WTC11 (cell line): ENCODE measurements at regions not wholly inside any gene's neighbourhood (a gene's known extent, or its start where the extent isn't known, plus 50 kb on each side); places are given as distances from the start of the nearest gene placed in this dataset.

Experiments
- ATAC-seq: fragments of 200-7000 bp; cut with Tn5 transposase; 2 replicates; pipeline ENCODE4 v1.10.0; 2021; ENCODE audit warnings: mild to moderate bottlenecking, moderate library complexity
- CTCF ChIA-PET: fragments of 300-600 bp; sonication (Branson Sonifier 250); formaldehyde crosslinking; loops from one replicate; lab custom pipeline; 2021; ENCODE audit warnings: antibody characterized with exemption; lab: Charles Lee
- POLR2A ChIA-PET: fragments of 350-600 bp; sonication (Branson Sonifier 250); formaldehyde crosslinking; loops from one replicate; lab custom pipeline; 2021; ENCODE audit warnings: antibody characterized with exemption; lab: Charles Lee
- DNase-seq: peaks from one replicate; pipeline ENCODE4 v3.0.0; 2021; ENCODE audit warnings: low spot score
- H3K27ac Mint-ChIP-seq: 2 replicates; pipeline ENCODE4 v1.8.0; 2021; ENCODE audit warnings: mixed read lengths
- H3K27me3 Mint-ChIP-seq: 2 replicates; pipeline ENCODE4 v1.8.0; 2021; ENCODE audit warnings: low read depth, mild to moderate bottlenecking, moderate library complexity, mixed read lengths
- H3K36me3 Mint-ChIP-seq: 2 replicates; pipeline ENCODE4 v1.8.0; 2021; ENCODE audit warnings: mixed read lengths
- H3K4me1 Mint-ChIP-seq: 2 replicates; pipeline ENCODE4 v1.8.0; 2022; ENCODE audit warnings: mixed read lengths
- H3K4me3 Mint-ChIP-seq: 2 replicates; pipeline ENCODE4 v1.8.0; 2021; ENCODE audit warnings: mild to moderate bottlenecking, moderate library complexity, mixed read lengths
- H3K9me3 Mint-ChIP-seq: 2 replicates; pipeline ENCODE4 v1.8.0; 2021; ENCODE audit warnings: mixed read lengths
- CREM ChIP-seq: sonication (generic); formaldehyde crosslinking; IDR thresholded peaks from 2 replicates; pipeline ENCODE4 v1.8.1; 2022; ENCODE audit warnings: mild to moderate bottlenecking, missing genetic modification reagents, moderate library complexity
- FOXK1 ChIP-seq: sonication (generic); formaldehyde crosslinking; IDR thresholded peaks from 2 replicates; pipeline ENCODE4 v1.8.0; 2022; ENCODE audit warnings: mild to moderate bottlenecking, moderate library complexity, missing genetic modification reagents
- MYBL2 ChIP-seq: sonication (generic); formaldehyde crosslinking; IDR thresholded peaks from 2 replicates; pipeline ENCODE4 v1.8.1; 2023; ENCODE audit warnings: mild to moderate bottlenecking, moderate library complexity, missing genetic modification reagents
- NFE2L1 ChIP-seq: sonication (generic); formaldehyde crosslinking; IDR thresholded peaks from 2 replicates; pipeline ENCODE4 v1.8.1; 2023; ENCODE audit warnings: missing genetic modification reagents
- NFYB ChIP-seq: sonication (generic); formaldehyde crosslinking; conservative IDR thresholded peaks from 2 replicates; pipeline ENCODE4 v1.8.0; 2022; ENCODE audit warnings: low read depth, missing genetic modification reagents
- PRRX2 ChIP-seq: fragments of 250-450 bp; sonication (Bioruptor Pico); IDR thresholded peaks from 2 replicates; pipeline ENCODE4 v1.8.0; 2021; ENCODE audit warnings: mild to moderate bottlenecking
- SMAD4 ChIP-seq: sonication (generic); formaldehyde crosslinking; IDR thresholded peaks from 2 replicates; pipeline ENCODE4 v1.8.0; 2022; ENCODE audit warnings: mild to moderate bottlenecking, missing genetic modification reagents
- ZNF317 ChIP-seq: sonication (generic); formaldehyde crosslinking; IDR thresholded peaks from 2 replicates; pipeline ENCODE4 v1.8.1; 2023; ENCODE audit warnings: low read depth, mild to moderate bottlenecking, moderate library complexity, missing genetic modification reagents, borderline replicate concordance
- TF ChIP-seq, protein P1 (sequence below): sonication (generic); formaldehyde crosslinking; conservative IDR thresholded peaks from 2 replicates; pipeline ENCODE4 v1.8.1; 2023; ENCODE audit warnings: mild to moderate bottlenecking, low read depth, missing genetic modification reagents, moderate library complexity
- TF ChIP-seq, protein P2 (sequence below): fragments of 200-600 bp; IDR thresholded peaks from 2 replicates; pipeline ENCODE4 v1.8.0; 2022; ENCODE audit warnings: antibody characterized with exemption
- TF ChIP-seq, protein P3 (sequence below): sonication (generic); formaldehyde crosslinking; IDR thresholded peaks from 2 replicates; pipeline ENCODE4 v1.8.0; 2022; ENCODE audit warnings: mild to moderate bottlenecking, missing genetic modification reagents
- TF ChIP-seq, protein P4 (sequence below): sonication (generic); formaldehyde crosslinking; IDR thresholded peaks from 2 replicates; pipeline ENCODE4 v1.8.0; 2023; ENCODE audit warnings: mild to moderate bottlenecking, missing genetic modification reagents
- TF ChIP-seq, protein P5 (sequence below): fragments of 250-450 bp; sonication (Bioruptor Pico); IDR thresholded peaks from 2 replicates; pipeline ENCODE4 v1.9.0; 2021; ENCODE audit warnings: mild to moderate bottlenecking
- TF ChIP-seq, protein P6 (sequence below): sonication (generic); formaldehyde crosslinking; IDR thresholded peaks from 2 replicates; pipeline ENCODE4 v1.8.1; 2022; ENCODE audit warnings: mild to moderate bottlenecking, moderate library complexity, missing genetic modification reagents
- TF ChIP-seq, protein P7 (sequence below): sonication (generic); formaldehyde crosslinking; IDR thresholded peaks from 2 replicates; pipeline ENCODE4 v1.8.1; 2022; ENCODE audit warnings: missing genetic modification reagents, borderline replicate concordance
- TF ChIP-seq, protein P8 (sequence below): sonication (generic); formaldehyde crosslinking; IDR thresholded peaks from 2 replicates; pipeline ENCODE4 v1.8.0; 2022; ENCODE audit warnings: mild to moderate bottlenecking, missing genetic modification reagents
- TF ChIP-seq, protein P9 (sequence below): sonication (generic); formaldehyde crosslinking; IDR thresholded peaks from 2 replicates; pipeline ENCODE4 v1.8.0; 2022; ENCODE audit warnings: mild to moderate bottlenecking, missing genetic modification reagents

DNA sequence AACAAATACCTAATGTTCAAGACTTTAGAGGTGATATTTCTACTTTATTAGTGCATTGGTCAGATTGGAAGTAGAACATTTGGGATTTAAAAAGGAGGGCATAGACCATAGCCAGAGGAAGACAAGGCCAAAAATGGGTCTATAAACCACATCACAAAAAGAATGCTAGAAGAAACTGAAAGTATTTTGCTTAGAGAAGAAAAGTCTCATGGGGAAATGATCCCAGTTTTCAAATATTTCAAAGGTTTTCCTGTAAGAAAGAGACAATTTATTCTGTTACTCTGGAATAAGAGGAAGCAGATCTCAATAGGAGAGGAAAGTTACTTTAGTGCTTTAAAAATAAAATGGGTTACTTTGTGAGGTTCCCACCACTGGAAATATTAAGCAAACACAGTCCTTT lies 341.4 kb downstream of the TNS1 start:
- ChIA-PET CTCF (interaction anchor here (1.4 to 1.5 kb wide), 2 partner anchors 11 to 52 kb away, joined by 4 read pairs; no protein-coding TSS in a partner anchor), POLR2A (no interaction called here)
- TF ChIP-seq, protein P1, sequence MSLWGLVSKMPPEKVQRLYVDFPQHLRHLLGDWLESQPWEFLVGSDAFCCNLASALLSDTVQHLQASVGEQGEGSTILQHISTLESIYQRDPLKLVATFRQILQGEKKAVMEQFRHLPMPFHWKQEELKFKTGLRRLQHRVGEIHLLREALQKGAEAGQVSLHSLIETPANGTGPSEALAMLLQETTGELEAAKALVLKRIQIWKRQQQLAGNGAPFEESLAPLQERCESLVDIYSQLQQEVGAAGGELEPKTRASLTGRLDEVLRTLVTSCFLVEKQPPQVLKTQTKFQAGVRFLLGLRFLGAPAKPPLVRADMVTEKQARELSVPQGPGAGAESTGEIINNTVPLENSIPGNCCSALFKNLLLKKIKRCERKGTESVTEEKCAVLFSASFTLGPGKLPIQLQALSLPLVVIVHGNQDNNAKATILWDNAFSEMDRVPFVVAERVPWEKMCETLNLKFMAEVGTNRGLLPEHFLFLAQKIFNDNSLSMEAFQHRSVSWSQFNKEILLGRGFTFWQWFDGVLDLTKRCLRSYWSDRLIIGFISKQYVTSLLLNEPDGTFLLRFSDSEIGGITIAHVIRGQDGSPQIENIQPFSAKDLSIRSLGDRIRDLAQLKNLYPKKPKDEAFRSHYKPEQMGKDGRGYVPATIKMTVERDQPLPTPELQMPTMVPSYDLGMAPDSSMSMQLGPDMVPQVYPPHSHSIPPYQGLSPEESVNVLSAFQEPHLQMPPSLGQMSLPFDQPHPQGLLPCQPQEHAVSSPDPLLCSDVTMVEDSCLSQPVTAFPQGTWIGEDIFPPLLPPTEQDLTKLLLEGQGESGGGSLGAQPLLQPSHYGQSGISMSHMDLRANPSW (CRISPR knock-in tag): no peak
- TF ChIP-seq NFE2L1 (CRISPR knock-in tag): no peak
- TF ChIP-seq, protein P2, sequence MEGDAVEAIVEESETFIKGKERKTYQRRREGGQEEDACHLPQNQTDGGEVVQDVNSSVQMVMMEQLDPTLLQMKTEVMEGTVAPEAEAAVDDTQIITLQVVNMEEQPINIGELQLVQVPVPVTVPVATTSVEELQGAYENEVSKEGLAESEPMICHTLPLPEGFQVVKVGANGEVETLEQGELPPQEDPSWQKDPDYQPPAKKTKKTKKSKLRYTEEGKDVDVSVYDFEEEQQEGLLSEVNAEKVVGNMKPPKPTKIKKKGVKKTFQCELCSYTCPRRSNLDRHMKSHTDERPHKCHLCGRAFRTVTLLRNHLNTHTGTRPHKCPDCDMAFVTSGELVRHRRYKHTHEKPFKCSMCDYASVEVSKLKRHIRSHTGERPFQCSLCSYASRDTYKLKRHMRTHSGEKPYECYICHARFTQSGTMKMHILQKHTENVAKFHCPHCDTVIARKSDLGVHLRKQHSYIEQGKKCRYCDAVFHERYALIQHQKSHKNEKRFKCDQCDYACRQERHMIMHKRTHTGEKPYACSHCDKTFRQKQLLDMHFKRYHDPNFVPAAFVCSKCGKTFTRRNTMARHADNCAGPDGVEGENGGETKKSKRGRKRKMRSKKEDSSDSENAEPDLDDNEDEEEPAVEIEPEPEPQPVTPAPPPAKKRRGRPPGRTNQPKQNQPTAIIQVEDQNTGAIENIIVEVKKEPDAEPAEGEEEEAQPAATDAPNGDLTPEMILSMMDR: no peak
- TF ChIP-seq, protein P3, sequence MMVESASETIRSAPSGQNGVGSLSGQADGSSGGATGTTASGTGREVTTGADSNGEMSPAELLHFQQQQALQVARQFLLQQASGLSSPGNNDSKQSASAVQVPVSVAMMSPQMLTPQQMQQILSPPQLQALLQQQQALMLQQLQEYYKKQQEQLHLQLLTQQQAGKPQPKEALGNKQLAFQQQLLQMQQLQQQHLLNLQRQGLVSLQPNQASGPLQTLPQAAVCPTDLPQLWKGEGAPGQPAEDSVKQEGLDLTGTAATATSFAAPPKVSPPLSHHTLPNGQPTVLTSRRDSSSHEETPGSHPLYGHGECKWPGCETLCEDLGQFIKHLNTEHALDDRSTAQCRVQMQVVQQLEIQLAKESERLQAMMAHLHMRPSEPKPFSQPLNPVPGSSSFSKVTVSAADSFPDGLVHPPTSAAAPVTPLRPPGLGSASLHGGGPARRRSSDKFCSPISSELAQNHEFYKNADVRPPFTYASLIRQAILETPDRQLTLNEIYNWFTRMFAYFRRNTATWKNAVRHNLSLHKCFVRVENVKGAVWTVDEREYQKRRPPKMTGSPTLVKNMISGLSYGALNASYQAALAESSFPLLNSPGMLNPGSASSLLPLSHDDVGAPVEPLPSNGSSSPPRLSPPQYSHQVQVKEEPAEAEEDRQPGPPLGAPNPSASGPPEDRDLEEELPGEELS (CRISPR knock-in tag): no peak
- TF ChIP-seq PRRX2: no peak
- TF ChIP-seq MYBL2 (CRISPR knock-in tag): no peak
- TF ChIP-seq, protein P4, sequence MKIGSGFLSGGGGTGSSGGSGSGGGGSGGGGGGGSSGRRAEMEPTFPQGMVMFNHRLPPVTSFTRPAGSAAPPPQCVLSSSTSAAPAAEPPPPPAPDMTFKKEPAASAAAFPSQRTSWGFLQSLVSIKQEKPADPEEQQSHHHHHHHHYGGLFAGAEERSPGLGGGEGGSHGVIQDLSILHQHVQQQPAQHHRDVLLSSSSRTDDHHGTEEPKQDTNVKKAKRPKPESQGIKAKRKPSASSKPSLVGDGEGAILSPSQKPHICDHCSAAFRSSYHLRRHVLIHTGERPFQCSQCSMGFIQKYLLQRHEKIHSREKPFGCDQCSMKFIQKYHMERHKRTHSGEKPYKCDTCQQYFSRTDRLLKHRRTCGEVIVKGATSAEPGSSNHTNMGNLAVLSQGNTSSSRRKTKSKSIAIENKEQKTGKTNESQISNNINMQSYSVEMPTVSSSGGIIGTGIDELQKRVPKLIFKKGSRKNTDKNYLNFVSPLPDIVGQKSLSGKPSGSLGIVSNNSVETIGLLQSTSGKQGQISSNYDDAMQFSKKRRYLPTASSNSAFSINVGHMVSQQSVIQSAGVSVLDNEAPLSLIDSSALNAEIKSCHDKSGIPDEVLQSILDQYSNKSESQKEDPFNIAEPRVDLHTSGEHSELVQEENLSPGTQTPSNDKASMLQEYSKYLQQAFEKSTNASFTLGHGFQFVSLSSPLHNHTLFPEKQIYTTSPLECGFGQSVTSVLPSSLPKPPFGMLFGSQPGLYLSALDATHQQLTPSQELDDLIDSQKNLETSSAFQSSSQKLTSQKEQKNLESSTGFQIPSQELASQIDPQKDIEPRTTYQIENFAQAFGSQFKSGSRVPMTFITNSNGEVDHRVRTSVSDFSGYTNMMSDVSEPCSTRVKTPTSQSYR (CRISPR knock-in tag): no peak
- TF ChIP-seq SMAD4: no peak
- TF ChIP-seq, protein P5, sequence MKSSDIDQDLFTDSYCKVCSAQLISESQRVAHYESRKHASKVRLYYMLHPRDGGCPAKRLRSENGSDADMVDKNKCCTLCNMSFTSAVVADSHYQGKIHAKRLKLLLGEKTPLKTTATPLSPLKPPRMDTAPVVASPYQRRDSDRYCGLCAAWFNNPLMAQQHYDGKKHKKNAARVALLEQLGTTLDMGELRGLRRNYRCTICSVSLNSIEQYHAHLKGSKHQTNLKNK (CRISPR knock-in tag): no peak
- TF ChIP-seq, protein P6, sequence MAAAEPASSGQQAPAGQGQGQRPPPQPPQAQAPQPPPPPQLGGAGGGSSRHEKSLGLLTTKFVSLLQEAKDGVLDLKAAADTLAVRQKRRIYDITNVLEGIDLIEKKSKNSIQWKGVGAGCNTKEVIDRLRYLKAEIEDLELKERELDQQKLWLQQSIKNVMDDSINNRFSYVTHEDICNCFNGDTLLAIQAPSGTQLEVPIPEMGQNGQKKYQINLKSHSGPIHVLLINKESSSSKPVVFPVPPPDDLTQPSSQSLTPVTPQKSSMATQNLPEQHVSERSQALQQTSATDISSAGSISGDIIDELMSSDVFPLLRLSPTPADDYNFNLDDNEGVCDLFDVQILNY (CRISPR knock-in tag): no peak
- TF ChIP-seq, protein P7, sequence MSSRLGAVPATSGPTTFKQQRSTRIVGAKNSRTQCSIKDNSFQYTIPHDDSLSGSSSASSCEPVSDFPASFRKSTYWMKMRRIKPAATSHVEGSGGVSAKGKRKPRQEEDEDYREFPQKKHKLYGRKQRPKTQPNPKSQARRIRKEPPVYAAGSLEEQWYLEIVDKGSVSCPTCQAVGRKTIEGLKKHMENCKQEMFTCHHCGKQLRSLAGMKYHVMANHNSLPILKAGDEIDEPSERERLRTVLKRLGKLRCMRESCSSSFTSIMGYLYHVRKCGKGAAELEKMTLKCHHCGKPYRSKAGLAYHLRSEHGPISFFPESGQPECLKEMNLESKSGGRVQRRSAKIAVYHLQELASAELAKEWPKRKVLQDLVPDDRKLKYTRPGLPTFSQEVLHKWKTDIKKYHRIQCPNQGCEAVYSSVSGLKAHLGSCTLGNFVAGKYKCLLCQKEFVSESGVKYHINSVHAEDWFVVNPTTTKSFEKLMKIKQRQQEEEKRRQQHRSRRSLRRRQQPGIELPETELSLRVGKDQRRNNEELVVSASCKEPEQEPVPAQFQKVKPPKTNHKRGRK: no peak
- TF ChIP-seq, protein P8, sequence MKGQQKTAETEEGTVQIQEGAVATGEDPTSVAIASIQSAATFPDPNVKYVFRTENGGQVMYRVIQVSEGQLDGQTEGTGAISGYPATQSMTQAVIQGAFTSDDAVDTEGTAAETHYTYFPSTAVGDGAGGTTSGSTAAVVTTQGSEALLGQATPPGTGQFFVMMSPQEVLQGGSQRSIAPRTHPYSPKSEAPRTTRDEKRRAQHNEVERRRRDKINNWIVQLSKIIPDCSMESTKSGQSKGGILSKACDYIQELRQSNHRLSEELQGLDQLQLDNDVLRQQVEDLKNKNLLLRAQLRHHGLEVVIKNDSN (CRISPR knock-in tag): no peak
- TF ChIP-seq NFYB: no peak
- TF ChIP-seq, protein P9, sequence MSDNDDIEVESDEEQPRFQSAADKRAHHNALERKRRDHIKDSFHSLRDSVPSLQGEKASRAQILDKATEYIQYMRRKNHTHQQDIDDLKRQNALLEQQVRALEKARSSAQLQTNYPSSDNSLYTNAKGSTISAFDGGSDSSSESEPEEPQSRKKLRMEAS (CRISPR knock-in tag): no peak
- no peak for TF ChIP-seq ZNF317 (CRISPR knock-in tag)
- TF ChIP-seq FOXK1 (CRISPR knock-in tag): no peak
- no peak for TF ChIP-seq CREM (CRISPR knock-in tag)
- H3K36me3 Mint-ChIP-seq: no peaks in the 10 kb centered on the region
- no peak overlapping the region for H3K4me3 Mint-ChIP-seq
- no peaks in the 10 kb centered on the region; the same call in 1 of the 2 replicates for H3K27me3 Mint-ChIP-seq
- ATAC-seq (no peak), DNase-seq (no peak)
- no peaks in the 10 kb centered on the region for H3K4me1 Mint-ChIP-seq
- 0 out of 2 replicates have a peak, but pooled peaks cover 4% of the 10 kb centered on the region for H3K9me3 Mint-ChIP-seq
- no peak overlapping the region for H3K27ac Mint-ChIP-seq
